HUES64 (cell line): ENCODE measurements at regions not wholly inside any gene's neighbourhood (a gene's known extent, or its start where the extent isn't known, plus 50 kb on each side); places are given as distances from the start of the nearest gene placed in this dataset.

Experiments used
- H3K27ac ChIP-seq: 2 replicates; pipeline ENCODE4 v1.7.0; 2013; ENCODE audit warnings: low read depth, low read length, inconsistent platforms
- H3K27me3 ChIP-seq: 2 replicates; pipeline ENCODE4 v1.6.1; 2013; ENCODE audit warnings: mild to moderate bottlenecking, low read length; ENCODE audit not compliant: insufficient read depth
- H3K36me3 ChIP-seq: 2 replicates; pipeline ENCODE4 v1.6.1; 2013; ENCODE audit warnings: mild to moderate bottlenecking, low read length; ENCODE audit not compliant: insufficient read depth
- H3K4me1 ChIP-seq: 2 replicates; pipeline ENCODE4 v1.6.1; 2013; ENCODE audit warnings: mild to moderate bottlenecking, low read length, moderate library complexity; ENCODE audit not compliant: insufficient read depth
- H3K4me3 ChIP-seq: 2 replicates; pipeline ENCODE4 v1.5.1; 2013; ENCODE audit warnings: mild to moderate bottlenecking, low read length, moderate library complexity
- H3K9ac ChIP-seq: 2 replicates; pipeline ENCODE4 v1.6.1; 2013; ENCODE audit warnings: mild to moderate bottlenecking, low read depth, low read length
- H3K9me3 ChIP-seq: 2 replicates; pipeline ENCODE4 v1.6.1; 2013; ENCODE audit warnings: low read depth, low read length; ENCODE audit not compliant: insufficient read depth
- WGBS: fragments of 150-250, 120-280 bp; methylation state at CpG from one replicate; pipeline ENCODE4 v1.1.7; 2013; ENCODE audit warnings: missing lambda C conversion rate; 5-methylcytosine and 5-hydroxymethylcytosine counted together

DNA sequence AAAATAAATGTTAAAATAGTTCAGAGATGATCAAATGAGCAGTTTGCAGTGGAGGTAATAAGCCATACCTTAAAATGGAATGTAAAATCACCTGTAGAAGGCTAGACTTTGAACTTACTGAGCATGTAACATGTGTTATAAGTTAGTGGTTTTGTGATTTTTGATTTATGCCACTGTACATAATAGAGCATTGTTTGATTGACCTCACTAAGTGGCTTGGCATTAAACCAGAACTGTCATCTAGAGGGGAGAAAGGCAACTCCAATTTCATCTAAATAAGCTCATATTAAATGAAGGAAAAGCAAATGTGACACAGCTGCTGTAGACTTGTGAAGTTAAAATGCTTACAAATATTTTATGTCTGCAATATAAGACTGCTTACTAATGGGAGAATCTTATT, 387.9 kb downstream of the ZIC1 start:
- H3K9ac ChIP-seq: no peak overlapping the region
- no peaks in the 10 kb centered on the region for H3K9me3 ChIP-seq
- no peaks in the 10 kb centered on the region for H3K36me3 ChIP-seq
- no peaks in the 10 kb centered on the region for H3K27me3 ChIP-seq
- H3K4me3 ChIP-seq: no peak overlapping the region
- no peak overlapping the region for H3K27ac ChIP-seq
- H3K4me1 ChIP-seq: no peaks in the 10 kb centered on the region

DNA sequence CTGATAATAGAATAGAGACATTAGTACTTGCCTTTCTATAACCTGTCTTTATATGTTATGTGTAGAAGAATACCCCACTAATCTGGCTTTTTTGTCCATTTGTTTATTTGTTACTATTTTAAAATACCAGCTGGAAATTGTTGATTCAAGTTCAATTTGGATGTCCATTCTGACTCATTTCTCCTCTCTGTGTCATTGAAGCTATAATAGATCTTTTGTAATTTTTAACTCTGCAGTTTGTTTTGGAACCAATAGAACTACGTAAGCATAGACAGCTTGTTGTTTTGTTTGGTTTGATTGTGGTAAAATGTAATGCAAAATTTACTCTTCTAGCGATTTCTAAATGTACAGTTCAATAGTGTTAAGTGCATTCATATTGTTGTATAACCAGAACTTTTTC, 390.4 kb downstream of the ZIC1 start:
- Histone ChIP-seq H3K4me3 (no peak overlapping the region), H3K27ac (no peak overlapping the region), H3K4me1 (no peaks in the 10 kb centered on the region), H3K9me3 (no peaks in the 10 kb centered on the region), H3K27me3 (no peaks in the 10 kb centered on the region), H3K9ac (no peak overlapping the region), H3K36me3 (no peaks in the 10 kb centered on the region)
- 90% methylated on average over 2 of the region's 2 CpGs for WGBS

DNA sequence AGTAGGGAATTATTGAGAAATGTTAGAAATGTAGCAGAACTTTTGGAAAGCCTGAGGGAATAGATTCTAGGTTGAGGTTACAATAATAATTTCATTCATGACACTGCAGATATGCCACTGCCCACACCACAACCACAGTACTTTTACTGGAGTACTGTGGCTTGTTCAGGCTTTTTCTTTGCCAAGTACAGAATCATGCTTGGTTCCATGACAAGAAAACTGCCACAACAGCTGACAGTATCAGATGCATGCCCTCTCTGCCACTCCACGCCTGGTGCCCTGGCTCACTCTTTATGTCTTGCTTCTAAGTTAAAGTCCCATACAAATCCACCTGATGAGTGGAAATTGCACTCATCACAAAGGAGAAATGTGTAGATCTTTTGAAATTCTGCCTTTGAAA, 398.6 kb downstream of the ZIC1 start:
- H3K9ac ChIP-seq: no peak overlapping the region
- no peaks in the 10 kb centered on the region for H3K27me3 ChIP-seq
- no peak overlapping the region for H3K27ac ChIP-seq
- H3K9me3 ChIP-seq: no peaks in the 10 kb centered on the region
- no peak overlapping the region for H3K4me3 ChIP-seq
- WGBS: 91% methylated on average over 1 of the region's 1 CpG
- H3K4me1 ChIP-seq: no peaks in the 10 kb centered on the region
- no peaks in the 10 kb centered on the region for H3K36me3 ChIP-seq

DNA sequence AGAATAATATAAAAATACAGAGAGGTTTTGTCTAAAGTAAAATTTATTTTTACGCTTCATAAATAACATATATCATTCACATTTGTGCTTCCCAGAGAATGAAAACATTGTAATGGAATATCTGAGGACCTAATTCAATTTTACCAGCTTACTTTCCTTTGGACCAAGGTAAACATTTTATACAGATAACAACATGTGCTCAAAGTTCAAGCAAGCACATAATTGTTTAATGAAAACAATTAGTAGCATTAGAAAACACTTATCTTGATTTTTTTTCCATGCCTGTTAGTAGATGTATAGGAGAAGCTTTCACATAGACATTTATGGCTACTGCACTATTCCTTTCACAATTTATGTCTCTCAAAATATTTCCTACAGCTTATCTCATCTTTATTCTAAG, 400.0 kb downstream of the ZIC1 start:
- Histone ChIP-seq H3K27me3 (no peaks in the 10 kb centered on the region), H3K9me3 (no peaks in the 10 kb centered on the region), H3K4me3 (no peak overlapping the region), H3K36me3 (no peaks in the 10 kb centered on the region), H3K4me1 (no peaks in the 10 kb centered on the region), H3K9ac (no peak overlapping the region), H3K27ac (no peak overlapping the region)
- WGBS: no CpG with 5 or more reads among the region's 1 CpG

DNA sequence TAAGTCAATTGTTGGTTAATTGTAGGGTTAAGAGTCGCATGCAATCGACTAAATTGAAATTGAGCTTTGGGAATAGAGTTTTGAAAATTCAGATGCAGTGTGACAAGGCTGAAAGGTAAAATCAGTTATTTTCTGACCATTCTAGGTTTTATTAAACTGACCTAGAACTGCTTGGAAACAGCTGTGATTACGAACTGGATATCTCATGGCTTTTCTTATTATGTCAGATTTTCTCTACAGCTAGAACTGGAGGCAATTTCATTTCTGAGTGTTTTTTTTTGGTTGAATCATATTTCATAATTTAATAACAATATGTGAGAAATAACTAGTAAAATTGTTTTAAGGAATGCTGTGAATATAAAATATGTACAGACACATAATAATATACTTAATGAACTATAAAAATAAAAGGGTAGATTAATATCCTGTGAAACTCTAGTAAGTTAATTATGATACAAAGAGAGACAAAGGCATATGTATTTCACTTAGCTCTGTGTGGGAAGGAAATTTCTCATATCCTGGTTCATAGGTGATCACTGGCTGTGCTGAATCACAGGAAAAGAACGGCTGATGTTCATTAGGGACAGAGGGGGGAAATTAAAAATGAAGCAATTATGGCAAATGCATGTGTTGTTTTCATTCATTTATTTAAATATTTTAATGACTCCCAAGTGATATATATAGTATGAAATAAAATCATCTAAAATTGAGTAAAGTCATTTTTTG, 403.2 kb downstream of the ZIC1 start:
- Histone ChIP-seq H3K27ac (no peak overlapping the region), H3K4me3 (no peak overlapping the region), H3K9ac (no peak overlapping the region), H3K4me1 (no peaks in the 10 kb centered on the region), H3K27me3 (no peaks in the 10 kb centered on the region), H3K36me3 (no peaks in the 10 kb centered on the region), H3K9me3 (no peaks in the 10 kb centered on the region)
- 94% methylated on average over 4 of the region's 4 CpGs for WGBS

DNA sequence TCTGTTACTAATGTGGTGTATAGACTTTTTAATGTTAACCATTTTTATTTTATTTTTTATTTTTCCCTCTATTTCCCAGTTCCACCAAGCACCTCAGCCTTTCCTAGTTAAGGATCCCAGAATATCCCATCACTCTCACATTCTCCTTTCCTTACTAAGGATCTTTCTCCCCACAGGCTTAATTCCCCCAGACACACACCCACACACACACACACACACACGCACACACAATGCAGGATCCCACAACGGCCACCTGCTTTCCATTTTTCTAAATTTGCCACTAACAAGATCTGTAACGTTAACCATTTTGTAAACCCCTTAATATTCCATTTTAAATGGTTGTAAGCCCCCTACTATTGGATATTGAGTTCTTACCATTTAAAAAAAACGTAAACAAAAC, 404.1 kb downstream of the ZIC1 start:
- no peak overlapping the region for H3K27ac ChIP-seq
- H3K27me3 ChIP-seq: no peaks in the 10 kb centered on the region
- 89% methylated on average over 3 of the region's 4 CpGs for WGBS
- H3K9ac ChIP-seq: no peak overlapping the region
- no peak overlapping the region for H3K4me3 ChIP-seq
- no peaks in the 10 kb centered on the region for H3K36me3 ChIP-seq
- no peaks in the 10 kb centered on the region for H3K4me1 ChIP-seq
- H3K9me3 ChIP-seq: no peaks in the 10 kb centered on the region

DNA sequence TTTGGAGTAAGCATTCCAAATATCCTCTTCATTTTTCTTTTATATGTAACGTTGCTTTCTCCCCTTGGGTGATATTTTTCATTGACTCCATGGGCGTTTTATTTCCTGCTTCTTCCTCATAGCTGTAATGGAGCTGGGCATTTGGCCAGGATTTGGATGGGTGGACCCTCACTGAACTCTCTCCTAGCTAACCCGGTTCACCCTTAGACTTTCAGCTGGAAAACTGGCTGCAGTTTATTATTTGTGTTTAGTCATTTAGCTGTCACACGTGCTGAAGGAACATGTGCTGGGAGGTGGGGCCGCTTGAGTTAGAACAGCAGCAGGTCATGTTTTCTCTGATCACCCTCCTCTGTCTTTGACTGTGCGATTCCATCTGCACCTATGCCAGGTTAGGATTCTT, 407.6 kb downstream of the ZIC1 start:
- Histone ChIP-seq H3K4me3 (no peak overlapping the region), H3K27me3 (no peaks in the 10 kb centered on the region), H3K36me3 (no peaks in the 10 kb centered on the region), H3K9ac (no peak overlapping the region), H3K9me3 (no peaks in the 10 kb centered on the region), H3K27ac (no peak overlapping the region), H3K4me1 (no peaks in the 10 kb centered on the region)
- WGBS: 92% methylated on average over 6 of the region's 6 CpGs

DNA sequence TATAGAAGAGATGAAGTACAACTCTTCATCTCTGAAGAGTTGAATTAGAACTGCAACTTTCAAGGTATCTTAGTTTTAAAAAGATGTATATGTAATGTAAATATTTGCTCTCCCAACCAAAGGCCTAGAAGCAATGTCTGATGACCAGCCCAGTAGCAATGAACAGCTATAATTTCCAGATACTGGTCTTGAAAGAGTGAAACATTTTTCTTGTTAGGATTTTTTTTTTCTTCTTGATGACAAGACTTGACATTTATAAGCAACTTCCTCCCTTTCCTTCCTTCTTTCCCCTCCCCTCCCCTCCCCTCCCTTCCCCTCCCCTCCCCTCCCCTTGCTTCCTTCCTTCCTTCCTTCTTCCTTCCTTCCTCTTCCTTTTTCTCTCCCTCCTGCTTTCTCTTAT, 423.4 kb downstream of the ZIC1 start:
- Histone ChIP-seq H3K4me3 (no peak overlapping the region), H3K36me3 (no peaks in the 10 kb centered on the region), H3K9me3 (no peaks in the 10 kb centered on the region), H3K9ac (no peak overlapping the region), H3K4me1 (no peaks in the 10 kb centered on the region), H3K27ac (no peak overlapping the region), H3K27me3 (no peaks in the 10 kb centered on the region)

DNA sequence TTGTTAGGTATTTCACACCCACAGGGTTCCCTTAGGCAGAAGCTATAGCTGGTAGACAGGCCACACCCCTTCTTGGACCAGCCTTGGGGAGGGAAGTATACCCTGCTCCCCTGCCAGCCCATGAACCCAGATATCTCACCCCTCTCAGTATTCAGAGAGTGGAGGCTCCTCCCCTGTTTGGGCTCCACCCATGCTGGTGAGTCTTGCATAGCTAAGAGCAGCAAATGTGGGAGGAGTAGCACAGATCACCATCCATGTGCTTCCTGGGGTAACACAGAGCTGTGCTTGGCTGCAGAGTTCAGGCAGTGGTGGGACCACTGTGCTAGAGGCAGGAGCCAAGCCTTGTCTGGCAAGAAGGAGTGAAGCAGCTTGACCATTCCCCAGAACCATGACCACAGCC, 427.2 kb downstream of the ZIC1 start:
- no peaks in the 10 kb centered on the region for H3K9me3 ChIP-seq
- H3K4me3 ChIP-seq: no peak overlapping the region
- H3K27me3 ChIP-seq: no peaks in the 10 kb centered on the region
- no peak overlapping the region for H3K27ac ChIP-seq
- H3K4me1 ChIP-seq: no peaks in the 10 kb centered on the region
- H3K36me3 ChIP-seq: no peaks in the 10 kb centered on the region
- no peak overlapping the region for H3K9ac ChIP-seq

DNA sequence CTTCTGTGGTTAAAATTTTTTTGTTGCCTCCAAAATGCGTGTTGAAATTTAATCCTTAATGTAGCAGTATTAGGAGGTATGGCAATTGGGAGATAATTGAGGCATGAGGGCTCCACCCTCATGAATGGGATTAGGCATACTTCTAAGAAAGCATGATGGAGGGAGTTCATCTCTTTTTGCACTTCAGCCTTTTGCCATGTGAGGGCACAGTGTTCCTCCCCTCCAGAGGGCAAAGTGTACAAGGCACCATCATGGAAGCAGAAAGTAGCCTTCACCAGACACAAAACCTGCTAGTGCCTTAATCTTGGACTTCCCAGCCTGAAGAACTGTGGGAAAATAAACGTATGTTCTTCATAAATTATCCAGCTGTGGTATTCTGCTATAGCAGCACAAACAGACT, 429.5 kb downstream of the ZIC1 start:
- Histone ChIP-seq H3K4me3 (no peak overlapping the region), H3K9me3 (no peaks in the 10 kb centered on the region), H3K36me3 (no peaks in the 10 kb centered on the region), H3K27ac (no peak overlapping the region), H3K9ac (no peak overlapping the region), H3K4me1 (no peaks in the 10 kb centered on the region), H3K27me3 (no peaks in the 10 kb centered on the region)
- 93% methylated on average over 1 of the region's 2 CpGs for WGBS

DNA sequence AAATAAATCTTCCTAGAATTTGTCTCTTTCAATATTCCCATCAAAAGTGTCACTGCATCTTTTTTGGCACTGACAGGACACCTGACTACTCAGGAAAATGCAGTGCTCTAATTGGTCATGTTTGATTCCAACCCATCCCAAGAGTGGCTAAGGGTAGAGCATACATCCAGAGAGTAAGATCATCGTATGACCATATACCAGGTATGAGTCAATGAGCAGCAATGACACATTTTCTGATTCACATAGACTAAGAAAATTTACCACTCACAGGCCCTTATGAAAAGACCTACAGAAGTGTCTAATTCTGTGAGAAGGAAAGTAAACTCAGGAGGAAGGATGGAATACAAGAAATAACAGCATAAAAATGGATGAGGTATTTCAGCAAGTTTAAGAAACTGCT, 434.2 kb downstream of the ZIC1 start:
- Histone ChIP-seq H3K4me1 (no peaks in the 10 kb centered on the region), H3K27me3 (no peaks in the 10 kb centered on the region), H3K9me3 (no peaks in the 10 kb centered on the region), H3K4me3 (no peak overlapping the region), H3K27ac (no peak overlapping the region), H3K36me3 (no peaks in the 10 kb centered on the region), H3K9ac (no peak overlapping the region)
- WGBS: 94% methylated on average over 1 of the region's 1 CpG

DNA sequence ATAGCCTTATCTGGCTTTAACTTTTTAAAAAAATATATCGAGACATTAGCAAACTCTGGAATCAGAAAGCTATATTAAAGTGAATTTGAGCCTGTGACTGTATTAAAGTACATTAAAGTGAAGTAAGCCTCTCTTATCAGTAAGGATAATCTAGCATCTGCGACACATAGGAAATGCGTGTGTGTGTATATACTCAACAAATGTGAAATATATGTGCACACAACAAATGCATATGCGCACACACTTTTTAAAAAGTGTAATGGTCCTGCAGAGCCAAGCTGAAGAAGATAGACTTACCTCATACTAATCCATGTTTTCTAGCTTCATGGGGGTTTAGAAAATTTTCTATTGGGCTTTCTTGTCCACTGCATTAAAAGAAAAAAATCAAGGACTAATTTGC, 437.1 kb downstream of the ZIC1 start:
- WGBS: 93% methylated on average over 3 of the region's 4 CpGs
- no peaks in the 10 kb centered on the region for H3K9me3 ChIP-seq
- no peaks in the 10 kb centered on the region for H3K27me3 ChIP-seq
- H3K36me3 ChIP-seq: no peaks in the 10 kb centered on the region
- H3K4me1 ChIP-seq: no peaks in the 10 kb centered on the region
- no peak overlapping the region for H3K4me3 ChIP-seq
- H3K9ac ChIP-seq: no peak overlapping the region
- no peak overlapping the region for H3K27ac ChIP-seq
